OCI-LY7 (cell line): ENCODE measurements at regions not wholly inside any gene's neighbourhood (a gene's known extent, or its start where the extent isn't known, plus 50 kb on each side); places are given as distances from the start of the nearest gene placed in this dataset.

Source experiments
- BruUV-seq: library from RNA; stranded (reverse); fragments of 400-500 nt; replicated peaks from 2 replicates; lab custom pipeline; 2021; lab: Mats Ljungman, UMichigan
- CTCF ChIA-PET: fragments of 300-600 bp; sonication (Branson Sonifier 250); formaldehyde crosslinking; loops from one replicate; lab custom pipeline; 2022; ENCODE audit warnings: antibody characterized with exemption; ENCODE audit not compliant: unreplicated experiment; lab: Charles Lee
- POLR2A ChIA-PET: fragments of 300-600 bp; sonication (Branson Sonifier 250); formaldehyde crosslinking; loops from one replicate; lab custom pipeline; 2022; ENCODE audit warnings: antibody characterized with exemption; lab: Charles Lee
- DNase-seq: peaks from one replicate; pipeline ENCODE4 v3.0.0-alpha.2; 2015; ENCODE audit warnings: low spot score
- H2AFZ ChIP-seq: fragments of 200-600 bp; sonication (generic), shearing (Covaris generic); 2 replicates; pipeline ENCODE4 v1.6.1; 2014; ENCODE audit warnings: mild to moderate bottlenecking, antibody characterized with exemption, low read length, moderate library complexity
- H3K27ac ChIP-seq: fragments of 200-600 bp; sonication (generic); 2 replicates; pipeline ENCODE4 v1.5.1; 2014; ENCODE audit warnings: mixed run types, low read depth, mild to moderate bottlenecking, moderate library complexity, low read length, inconsistent platforms; ENCODE audit not compliant: poor library complexity, severe bottlenecking
- H3K36me3 ChIP-seq: fragments of 200-600 bp; sonication (generic); 2 replicates; pipeline ENCODE4 v1.6.1; 2014; ENCODE audit warnings: mild to moderate bottlenecking, antibody characterized with exemption, low read length, moderate library complexity, mixed read lengths; ENCODE audit not compliant: insufficient read depth
- H3K4me1 ChIP-seq: fragments of 200-600 bp; sonication (generic); 2 replicates; pipeline ENCODE4 v1.5.1; 2014; ENCODE audit warnings: mild to moderate bottlenecking, low read length; ENCODE audit not compliant: insufficient read depth, poor library complexity, severe bottlenecking
- H3K4me2 ChIP-seq: fragments of 200-600 bp; sonication (generic); 2 replicates; pipeline ENCODE4 v1.6.1; 2014; ENCODE audit warnings: mild to moderate bottlenecking, low read length
- H3K4me3 ChIP-seq: fragments of 200-600 bp; sonication (generic); 2 replicates; pipeline ENCODE4 v1.5.1; 2014; ENCODE audit warnings: mild to moderate bottlenecking, low read depth, low read length; ENCODE audit not compliant: poor library complexity, severe bottlenecking
- H3K79me2 ChIP-seq: fragments of 200-600 bp; sonication (generic); 2 replicates; pipeline ENCODE4 v1.6.1; 2016; ENCODE audit warnings: low read depth, mild to moderate bottlenecking, low read length, moderate library complexity, mixed read lengths; ENCODE audit not compliant: insufficient read depth
- H3K9me2 ChIP-seq: fragments of 200-600 bp; sonication (generic); 2 replicates; pipeline ENCODE4 v1.6.1; 2016; ENCODE audit warnings: mild to moderate bottlenecking, low read length, mixed read lengths; ENCODE audit not compliant: insufficient read depth
- H3K9me3 ChIP-seq: fragments of 200-600 bp; sonication (generic); 2 replicates; pipeline ENCODE4 v1.6.1; 2014; ENCODE audit warnings: mild to moderate bottlenecking, mixed run types, low read length, mixed read lengths
- H4K20me1 ChIP-seq: fragments of 200-600 bp; sonication (generic); 2 replicates; pipeline ENCODE4 v1.6.1; 2014; ENCODE audit warnings: mild to moderate bottlenecking, antibody characterized with exemption, low read length, moderate library complexity, mixed read lengths; ENCODE audit not compliant: insufficient read depth
- EZH2phosphoT487 ChIP-seq: fragments of 200-600 bp; sonication (generic); IDR thresholded peaks from 2 replicates; pipeline ENCODE4 v1.6.1; 2018; ENCODE audit warnings: low read depth, borderline replicate concordance, mild to moderate bottlenecking, mixed run types, antibody characterized with exemption, low read length, moderate library complexity, mixed read lengths
- intact Hi-C: fragments of 100-400 bp; cut with micrococcal nuclease; formaldehyde crosslinking; loops from one replicate; pipeline ENCODE4 v1.10.0; 2022; ENCODE audit not compliant: unreplicated experiment
- TF ChIP-seq, protein P1 (sequence below): fragments of 200-600 bp; sonication (generic); conservative IDR thresholded peaks from 2 replicates; pipeline ENCODE4 v1.5.1; 2014; ENCODE audit warnings: mild to moderate bottlenecking, antibody characterized with exemption, low read length, moderate library complexity, mixed read lengths

DNA sequence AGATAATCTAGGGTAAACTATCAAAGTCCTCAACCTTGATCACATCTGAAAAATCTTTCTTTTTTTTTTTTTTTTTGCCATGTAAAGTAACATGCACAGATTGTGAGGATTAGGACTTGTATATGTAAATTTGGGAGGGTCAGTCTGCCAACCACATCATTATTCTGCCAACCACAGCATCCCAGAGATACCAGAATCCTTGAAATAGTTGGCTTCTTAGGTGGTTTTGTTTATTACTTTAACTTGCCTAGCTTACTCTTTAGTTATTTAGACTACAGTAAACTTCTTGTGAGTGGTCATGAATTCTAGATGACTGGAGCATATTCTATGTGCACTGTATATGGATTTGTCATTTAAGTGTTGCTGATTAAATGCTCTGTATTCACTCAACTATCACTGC, 242.1 kb upstream of the RBMS1 start:
- Histone ChIP-seq H4K20me1 (no peaks in the 10 kb centered on the region), H3K36me3 (no peaks in the 10 kb centered on the region), H3K4me2 (no peak overlapping the region), H3K9me2 (no peaks in the 10 kb centered on the region; the same call in 1 of the 2 replicates), H2AFZ (no peak overlapping the region), H3K27ac (no peak overlapping the region), H3K79me2 (no peaks in the 10 kb centered on the region), H3K4me1 (no peaks in the 10 kb centered on the region), H3K4me3 (no peak overlapping the region), H3K9me3 (no peaks in the 10 kb centered on the region)
- POLR2A ChIA-PET: interaction anchor here (0.6 kb wide), 1 partner anchor 27 kb away, joined by 3 read pairs; no protein-coding TSS in a partner anchor
- no peak for DNase-seq
- intact Hi-C loops: no loop called here
- BruUV-seq: no TSS peak
- TF ChIP-seq, protein P1, sequence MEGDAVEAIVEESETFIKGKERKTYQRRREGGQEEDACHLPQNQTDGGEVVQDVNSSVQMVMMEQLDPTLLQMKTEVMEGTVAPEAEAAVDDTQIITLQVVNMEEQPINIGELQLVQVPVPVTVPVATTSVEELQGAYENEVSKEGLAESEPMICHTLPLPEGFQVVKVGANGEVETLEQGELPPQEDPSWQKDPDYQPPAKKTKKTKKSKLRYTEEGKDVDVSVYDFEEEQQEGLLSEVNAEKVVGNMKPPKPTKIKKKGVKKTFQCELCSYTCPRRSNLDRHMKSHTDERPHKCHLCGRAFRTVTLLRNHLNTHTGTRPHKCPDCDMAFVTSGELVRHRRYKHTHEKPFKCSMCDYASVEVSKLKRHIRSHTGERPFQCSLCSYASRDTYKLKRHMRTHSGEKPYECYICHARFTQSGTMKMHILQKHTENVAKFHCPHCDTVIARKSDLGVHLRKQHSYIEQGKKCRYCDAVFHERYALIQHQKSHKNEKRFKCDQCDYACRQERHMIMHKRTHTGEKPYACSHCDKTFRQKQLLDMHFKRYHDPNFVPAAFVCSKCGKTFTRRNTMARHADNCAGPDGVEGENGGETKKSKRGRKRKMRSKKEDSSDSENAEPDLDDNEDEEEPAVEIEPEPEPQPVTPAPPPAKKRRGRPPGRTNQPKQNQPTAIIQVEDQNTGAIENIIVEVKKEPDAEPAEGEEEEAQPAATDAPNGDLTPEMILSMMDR: no peak
- no peak for TF ChIP-seq EZH2phosphoT487
- CTCF ChIA-PET: no interaction called here

DNA sequence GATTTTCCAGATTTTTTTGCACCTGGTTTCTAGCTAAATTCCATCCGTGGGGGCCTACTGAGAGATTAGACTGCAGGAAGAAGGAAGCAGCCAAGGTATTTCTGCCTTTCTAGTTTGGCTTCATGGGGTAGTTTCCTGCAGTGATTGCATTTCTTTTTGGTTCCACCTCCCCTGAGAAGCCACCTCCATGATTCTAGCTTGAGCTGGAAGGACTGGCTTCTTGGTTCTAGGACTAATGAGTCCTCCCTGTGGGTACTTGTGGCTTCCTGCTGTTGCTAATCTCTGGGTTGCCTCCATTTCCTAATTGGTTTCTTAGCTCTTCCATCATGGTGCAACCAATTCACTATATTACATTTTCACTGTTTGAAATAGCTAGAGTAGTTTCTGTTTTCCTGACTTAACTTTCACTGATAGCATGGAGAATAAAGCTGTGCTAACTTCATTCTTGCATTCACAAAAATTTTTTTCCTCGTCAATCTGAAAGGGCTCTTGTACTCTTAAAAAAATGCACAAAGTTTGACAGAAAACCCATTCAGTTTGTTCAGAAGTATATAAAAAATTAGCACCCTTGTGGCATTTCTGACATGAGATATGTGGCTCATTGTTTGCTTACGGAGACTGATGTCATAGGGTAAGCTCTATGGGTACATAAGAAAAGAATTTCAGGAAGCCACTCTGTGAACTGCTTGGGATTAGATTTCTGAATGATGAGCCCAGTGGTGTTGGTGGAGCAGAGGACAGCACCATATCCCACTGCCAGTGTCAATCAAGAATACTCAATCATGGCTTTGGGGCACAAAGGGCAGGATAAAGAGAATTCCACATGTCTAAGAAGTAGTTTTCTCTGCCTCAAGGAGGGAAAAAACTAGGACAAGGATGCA, 242.8 kb upstream of the RBMS1 start:
- intact Hi-C loops: no loop called here
- TF ChIP-seq, protein P1: no peak
- TF ChIP-seq EZH2phosphoT487: no peak
- Histone ChIP-seq H3K27ac (no peak overlapping the region), H2AFZ (no peak overlapping the region), H3K9me2 (no peaks in the 10 kb centered on the region; the same call in 1 of the 2 replicates), H3K4me2 (no peak overlapping the region), H3K9me3 (no peaks in the 10 kb centered on the region), H4K20me1 (no peaks in the 10 kb centered on the region), H3K36me3 (no peaks in the 10 kb centered on the region), H3K79me2 (no peaks in the 10 kb centered on the region), H3K4me3 (no peak overlapping the region), H3K4me1 (no peaks in the 10 kb centered on the region)
- ChIA-PET POLR2A (interaction anchor here (0.7 kb wide), 1 partner anchor 620 kb away, joined by 3 read pairs; no protein-coding TSS in a partner anchor), CTCF (no interaction called here)
- no peak for DNase-seq
- no TSS peak for BruUV-seq

DNA sequence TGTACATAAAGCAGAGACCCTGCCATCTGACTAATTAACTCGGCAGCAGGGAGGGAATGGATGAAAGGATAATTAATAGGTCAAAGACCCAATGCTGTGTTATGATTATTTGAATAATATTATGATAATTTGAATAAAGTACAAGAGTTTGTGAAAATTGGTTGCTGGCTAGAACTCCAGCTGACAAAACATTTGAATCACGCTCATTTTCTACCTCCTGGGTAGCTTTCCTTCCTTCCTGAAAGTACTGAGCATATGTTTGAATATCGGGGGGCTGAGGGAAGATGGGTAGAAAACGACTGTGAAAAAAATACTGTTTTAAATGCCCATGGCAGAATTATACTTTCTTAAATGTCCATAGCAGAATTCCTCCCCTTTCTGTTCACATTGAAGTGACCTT, 243.6 kb upstream of the RBMS1 start:
- Histone ChIP-seq H3K9me2 (no peaks in the 10 kb centered on the region; the same call in 1 of the 2 replicates), H3K36me3 (no peaks in the 10 kb centered on the region), H3K27ac (no peak overlapping the region), H3K9me3 (no peaks in the 10 kb centered on the region), H4K20me1 (no peaks in the 10 kb centered on the region), H2AFZ (no peak overlapping the region), H3K79me2 (no peaks in the 10 kb centered on the region), H3K4me1 (no peaks in the 10 kb centered on the region), H3K4me2 (no peak overlapping the region), H3K4me3 (no peak overlapping the region)
- TF ChIP-seq, protein P1: no peak
- TF ChIP-seq EZH2phosphoT487: no peak
- intact Hi-C loops: no loop called here
- DNase-seq: no peak
- CTCF ChIA-PET: no interaction called here
- POLR2A ChIA-PET: interaction anchor here (0.7 to 1.5 kb wide), 3 partner anchors 16 to 619 kb away, joined by 3 to 7 read pairs (median 3); no protein-coding TSS in a partner anchor
- BruUV-seq: no TSS peak
